Left colon (tissue), 2 donors: ENCODE measurements at regions not wholly inside any gene's neighbourhood (a gene's known extent, or its start where the extent isn't known, plus 50 kb on each side); places are given as distances from the start of the nearest gene placed in this dataset.
A peak's percentile ranks its signal among the peaks of the same experiment; 100 is the strongest.

Source experiments
- ATAC-seq: fragments of 200-7000 bp; cut with Tn5 transposase; one replicate; pipeline ENCODE4 v1.9.1; 2020; ENCODE audit warnings: mild to moderate bottlenecking, moderate library complexity
- DNase-seq, 2 donors: peaks; one replicate each; pipeline ENCODE4 v3.0.0-alpha.2; 2020
- intact Hi-C, 2 donors: fragments of 100-400 bp; cut with DNase I in 1 of 2; cut with micrococcal nuclease in 1 of 2; formaldehyde crosslinking; loops; one replicate each; pipeline versions ENCODE4 v1.11.2 to v1.14.0; 2022; cut with DNase I, micrococcal nuclease
- donor health status: DM: no; HTN: no; CAD: no.
- donor health status: DM: yes; HTN: yes; CAD: no.

- DNase-seq (no peak), ATAC-seq (no peak)
- intact Hi-C loops, result no loop called here
These were observed 240.0 kb upstream of the SLC24A2 start for GRCh38 chr9:20028849-20029231.

GRCh38 chr9:20028192-20028848 lies 239.5 kb upstream of the SLC24A2 start:
- DNase-seq, result no peak
- no peak for ATAC-seq
- intact Hi-C loops, result no loop called here

- no peak for ATAC-seq
- intact Hi-C loops, result no loop called here
- no peak for DNase-seq
These were observed 235.2 kb upstream of the SLC24A2 start for GRCh38 chr9:20023961-20024571.

- intact Hi-C loops, result no loop called here
- DNase-seq (no peak), ATAC-seq (no peak)
These were observed 234.5 kb upstream of the SLC24A2 start for GRCh38 chr9:20023210-20023905.

GRCh38 chr9:20022410-20022809 lies 233.6 kb upstream of the SLC24A2 start:
- intact Hi-C loops, result no loop called here
- DNase-seq, result no peak
- ATAC-seq, result no peak

DNA sequence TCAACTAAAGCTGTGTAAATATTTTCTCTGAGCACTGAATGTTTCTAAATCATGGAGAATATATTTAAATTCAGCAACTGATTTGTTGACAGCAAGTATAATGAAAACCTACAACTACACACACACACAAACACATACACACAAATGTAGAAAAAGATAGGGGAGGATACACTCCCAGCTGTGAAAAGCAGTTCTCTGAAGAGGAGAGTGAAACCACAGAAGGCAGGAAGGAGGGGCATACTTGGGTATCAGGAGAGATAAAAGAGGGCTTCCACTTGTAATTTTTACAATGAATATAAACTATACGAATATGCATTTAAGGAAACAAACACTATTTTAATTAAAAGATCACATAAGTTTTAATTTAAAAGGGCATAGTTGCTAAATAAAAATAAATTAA lies 227.8 kb upstream of the SLC24A2 start:
- DNase-seq (no peak), ATAC-seq (no peak)
- intact Hi-C loops, result no loop called here

DNA sequence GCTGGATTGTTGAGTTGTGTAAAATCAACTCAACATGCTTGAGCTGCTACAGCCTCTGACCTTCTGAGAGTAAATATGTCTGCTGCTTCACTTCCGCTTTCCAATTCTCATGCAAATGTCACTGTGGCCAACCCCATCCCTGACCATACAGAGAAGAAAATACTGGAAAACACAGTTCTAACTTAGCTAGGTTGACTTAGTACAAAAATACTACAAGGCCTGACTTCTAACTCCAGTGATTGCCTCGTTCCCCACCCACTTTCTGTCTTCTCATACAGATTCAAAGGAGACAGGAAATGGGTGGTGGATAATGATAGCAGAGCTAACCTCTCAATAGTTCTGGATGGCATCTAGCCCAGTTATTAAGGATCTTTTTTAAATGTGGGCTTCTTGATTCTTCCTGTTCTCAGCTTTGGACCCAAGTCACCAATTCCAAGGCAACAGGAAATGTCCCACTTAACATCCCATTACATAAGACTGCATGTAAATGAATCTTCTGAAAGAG lies 226.6 kb upstream of the SLC24A2 start:
- no peak for DNase-seq
- intact Hi-C loops, result no loop called here
- no peak for ATAC-seq

DNA sequence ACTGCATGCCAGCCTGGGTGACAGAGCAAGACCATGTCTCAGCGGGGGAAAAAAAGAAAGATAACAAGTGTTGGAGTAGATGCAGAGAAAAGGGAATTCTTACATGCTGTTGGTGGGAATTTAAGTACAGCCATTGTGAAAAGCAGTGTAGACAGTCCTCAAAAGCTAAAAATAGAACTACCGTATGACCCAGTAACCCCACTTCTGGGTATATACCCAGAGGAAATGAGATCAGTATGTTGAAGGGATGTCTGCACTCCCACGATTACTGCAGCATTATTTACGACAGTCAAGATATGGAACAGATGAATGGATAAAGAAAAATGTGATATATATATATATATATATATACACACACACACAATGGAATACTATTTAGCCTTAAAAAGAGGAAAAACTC lies 225.3 kb upstream of the SLC24A2 start:
- DNase-seq (no peak), ATAC-seq (no peak)
- intact Hi-C loops, result no loop called here

DNA sequence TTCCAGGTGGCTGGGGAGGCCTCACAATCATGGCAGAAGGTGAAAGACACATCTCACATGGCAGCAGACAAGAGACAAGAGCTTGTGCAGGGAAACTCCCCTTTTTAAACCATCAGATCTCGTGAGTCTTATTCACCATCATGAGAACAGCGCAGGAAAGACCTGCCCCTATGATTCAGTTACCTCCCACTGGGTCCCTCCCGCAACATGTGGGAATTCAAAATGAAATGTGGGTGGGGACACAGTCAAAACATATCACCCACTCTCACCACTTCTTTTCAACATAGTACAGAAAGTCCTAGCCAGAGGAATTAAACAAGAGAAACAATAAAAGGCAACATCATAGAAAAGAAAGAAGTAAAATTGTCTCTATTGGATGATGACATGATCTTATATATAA lies 223.4 kb upstream of the SLC24A2 start:
- DNase-seq, result no peak
- intact Hi-C loops, result no loop called here
- no peak for ATAC-seq

GRCh38 chr9:20009606-20010005 lies 220.8 kb upstream of the SLC24A2 start:
- ATAC-seq (no peak), DNase-seq (no peak)
- intact Hi-C loops, result no loop called here

DNA sequence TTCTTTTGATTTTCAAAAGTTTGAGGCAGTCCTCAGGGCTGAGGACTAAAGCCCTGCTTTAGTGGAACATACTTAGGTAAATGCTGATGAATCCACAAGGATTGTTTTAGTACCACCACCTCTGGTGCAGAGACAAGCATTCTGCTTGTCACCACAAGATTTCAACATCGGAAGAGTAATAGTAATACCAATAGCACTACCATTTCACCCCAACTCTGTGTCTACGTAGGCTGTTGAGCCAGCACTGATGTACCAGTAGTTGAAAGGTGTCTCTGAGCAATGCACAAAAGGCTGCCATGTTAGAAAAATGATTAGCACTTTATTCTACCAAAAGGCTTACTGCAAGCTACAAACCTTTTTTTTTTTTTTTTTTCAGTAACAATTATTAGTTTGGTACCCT lies 213.2 kb upstream of the SLC24A2 start:
- ATAC-seq, result no peak
- intact Hi-C loops, result no loop called here
- DNase-seq, result no peak

- DNase-seq (no peak), ATAC-seq (no peak)
- intact Hi-C loops, result no loop called here
These were observed 212.2 kb upstream of the SLC24A2 start for GRCh38 chr9:20001058-20001457.

DNA sequence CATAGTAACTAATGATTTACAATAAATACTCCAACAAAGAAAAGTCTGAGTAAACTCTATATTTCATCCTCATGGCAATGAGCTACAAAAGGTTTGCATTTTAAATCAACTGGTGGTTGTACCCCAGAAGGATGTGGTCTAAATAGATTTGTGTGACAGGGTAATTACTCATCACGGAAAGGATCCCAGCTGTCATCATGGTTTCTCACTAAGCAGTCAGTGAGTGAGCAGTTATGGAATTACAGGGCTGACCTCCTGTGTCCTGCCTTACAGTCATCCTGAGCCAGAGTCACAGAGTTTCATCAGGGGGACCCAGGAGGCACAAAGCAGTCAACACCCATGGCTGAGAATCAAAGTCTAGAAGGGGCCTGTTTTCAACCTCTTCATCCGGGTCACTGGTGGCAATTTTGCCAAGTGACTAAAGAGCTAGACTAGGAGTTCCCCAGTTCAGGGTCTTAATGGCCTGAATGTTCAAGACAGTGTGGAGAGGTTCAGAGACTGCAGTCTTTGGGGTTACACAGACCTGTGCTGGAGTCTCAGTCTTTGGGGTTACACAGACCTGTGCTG lies 210.7 kb upstream of the SLC24A2 start:
- DNase-seq (no peak), ATAC-seq (no peak)
- intact Hi-C loops, result no loop called here

DNA sequence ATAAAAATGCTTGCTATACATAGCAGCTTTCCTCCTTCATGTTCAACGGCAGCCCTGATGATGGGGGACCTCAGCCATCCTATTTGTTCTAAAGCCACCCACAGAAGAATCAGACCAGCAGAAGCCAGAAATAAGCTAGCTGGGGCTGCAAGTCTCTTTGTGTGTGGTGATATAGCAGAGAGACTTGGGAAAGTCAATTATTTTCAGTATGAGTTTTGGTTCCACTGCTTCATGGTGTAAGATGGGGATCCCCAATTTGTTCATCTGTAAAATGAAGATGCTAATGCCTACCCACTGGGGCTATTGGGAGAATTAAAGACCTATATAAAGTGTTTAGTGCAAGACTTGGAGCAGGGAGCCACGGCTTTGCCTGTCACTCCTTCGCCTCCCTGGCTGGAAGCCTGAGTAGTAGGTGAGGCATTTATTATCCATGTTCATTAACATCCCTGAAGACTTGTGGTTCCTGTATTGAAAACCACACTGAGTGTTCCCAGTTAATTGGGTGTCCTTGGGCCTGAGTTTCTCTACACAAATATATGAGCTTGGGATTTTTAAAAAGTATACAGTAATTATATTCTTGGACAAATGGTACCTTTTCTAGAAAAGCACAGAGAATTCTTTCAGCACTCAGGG lies 210.1 kb upstream of the SLC24A2 start:
- intact Hi-C loops, result no loop called here
- ATAC-seq (no peak), DNase-seq (no peak)

DNA sequence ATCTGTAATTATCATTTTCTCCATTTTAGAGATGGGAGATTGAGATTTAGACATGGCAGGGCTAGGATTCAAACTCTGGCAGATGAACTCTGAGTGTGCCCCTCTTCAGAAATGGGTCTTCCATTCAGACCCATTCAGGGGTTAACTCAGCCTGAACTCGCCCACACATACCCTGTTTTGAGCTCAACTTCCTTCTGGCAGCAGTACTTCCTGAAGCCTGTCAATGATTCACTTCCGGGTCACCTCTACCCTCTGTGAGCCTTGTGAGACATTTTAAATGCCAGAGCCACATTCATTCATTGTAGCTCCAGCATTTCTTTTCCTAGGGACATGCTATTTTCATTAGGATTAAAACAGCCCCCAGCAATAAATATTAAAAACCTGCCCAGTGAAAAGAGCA lies 209.3 kb upstream of the SLC24A2 start:
- ATAC-seq (peak; percentile 39), DNase-seq (no peak)
- intact Hi-C loops, result no loop called here

GRCh38 chr9:19995619-19996018 lies 206.8 kb upstream of the SLC24A2 start:
- ATAC-seq (no peak), DNase-seq (no peak)
- intact Hi-C loops, result no loop called here

DNA sequence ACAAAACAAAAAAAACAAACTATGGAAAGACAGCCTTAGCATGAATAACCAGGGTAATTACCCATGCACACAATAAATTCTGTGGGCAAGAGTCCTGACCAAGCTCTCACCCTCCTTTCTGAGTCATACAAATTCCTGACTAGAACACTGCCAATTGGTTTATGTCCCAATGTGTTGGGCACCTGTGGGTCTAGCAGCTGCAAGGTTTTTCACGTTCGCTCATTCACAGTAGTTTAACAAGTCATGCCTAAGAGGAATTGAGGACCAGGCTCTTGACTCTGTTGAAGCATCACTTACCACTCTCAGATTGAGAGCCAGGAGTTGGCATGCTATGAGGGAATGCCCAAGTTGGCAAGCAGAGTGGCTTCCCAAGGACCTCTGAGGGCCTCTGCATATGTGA lies 205.5 kb upstream of the SLC24A2 start:
- intact Hi-C loops, result no loop called here
- ATAC-seq (no peak), DNase-seq (no peak)

DNA sequence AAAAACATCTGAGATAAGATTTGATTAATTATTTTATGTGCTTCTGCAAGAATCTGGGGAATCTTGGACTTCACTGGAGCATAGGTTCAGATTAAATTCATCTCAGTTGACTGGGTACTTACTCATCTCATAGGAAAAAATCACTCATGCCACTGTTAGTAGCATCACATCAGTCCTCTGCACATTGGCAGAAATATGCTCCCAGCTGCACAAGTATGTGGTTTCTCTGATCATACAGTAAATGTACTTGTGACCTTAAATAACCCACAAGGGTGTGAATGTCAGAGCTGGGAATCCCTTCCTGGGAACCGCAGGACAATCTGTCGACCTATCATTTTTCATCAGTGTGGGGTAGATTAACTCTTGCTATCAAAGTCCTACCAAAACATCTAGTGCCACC lies 203.7 kb upstream of the SLC24A2 start:
- DNase-seq (no peak), ATAC-seq (no peak)
- intact Hi-C loops, result no loop called here

DNA sequence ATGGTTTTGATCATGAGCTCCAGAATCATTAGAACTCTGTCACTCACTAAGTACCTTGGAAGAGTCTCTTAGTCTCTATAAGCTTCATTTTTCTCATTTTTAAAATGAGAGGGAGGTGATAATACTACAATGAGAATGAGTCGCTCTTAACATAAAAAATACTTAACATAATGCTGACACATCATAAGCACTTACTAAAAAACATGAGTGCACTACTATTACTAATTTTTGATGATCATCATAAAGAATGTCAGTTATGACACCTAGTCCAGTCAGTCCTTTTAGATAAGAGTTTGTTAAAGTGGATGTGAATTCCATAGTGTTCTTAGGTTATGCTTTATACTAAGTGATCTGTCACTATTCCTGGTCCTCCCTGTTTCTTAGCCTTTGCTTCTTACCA lies 200.4 kb upstream of the SLC24A2 start:
- ATAC-seq (no peak), DNase-seq (no peak)
- intact Hi-C loops, result no loop called here

GRCh38 chr9:19988281-19988680 lies 199.4 kb upstream of the SLC24A2 start:
- intact Hi-C loops, result no loop called here
- ATAC-seq (no peak), DNase-seq (no peak)
